GM12892 (cell line): ENCODE measurements at regions not wholly inside any gene's neighbourhood (a gene's known extent, or its start where the extent isn't known, plus 50 kb on each side); places are given as distances from the start of the nearest gene placed in this dataset.

ENCODE experiments used
- POLR2A ChIP-seq: IDR thresholded peaks from 2 replicates; pipeline ENCODE4 v1.6.1; 2011; ENCODE audit warnings: low read depth, low read length, control low read depth
- POLR2AphosphoS5 ChIP-seq: IDR thresholded peaks from 2 replicates; pipeline ENCODE4 v1.6.1; 2011; ENCODE audit warnings: low read depth, low read length, control low read depth

DNA sequence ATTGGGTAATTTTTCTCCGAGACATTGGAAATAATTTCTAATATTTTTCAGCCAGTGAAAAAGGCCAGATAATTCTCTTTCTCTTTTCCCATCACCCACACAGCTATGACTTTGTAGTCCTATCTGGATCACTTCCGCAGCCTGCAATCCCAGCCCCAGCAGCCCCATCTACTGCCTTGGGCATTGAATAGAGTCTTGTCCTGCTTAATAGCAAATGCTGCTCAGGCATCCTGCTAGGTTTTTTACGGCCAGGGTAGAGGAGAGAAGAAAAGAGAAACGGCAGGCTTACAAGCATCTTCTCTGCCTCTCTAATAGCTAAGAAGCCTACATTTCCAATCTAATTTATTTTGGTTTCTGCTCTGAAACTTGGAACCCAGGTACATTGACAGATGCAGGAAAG lies 154.3 kb upstream of the B3GAT1 start:
- TF ChIP-seq POLR2A (no peak), POLR2AphosphoS5 (no peak)
